ENCODE measurements at regions not wholly inside any gene's neighbourhood (a gene's known extent, or its start where the extent isn't known, plus 50 kb on each side); places are given as distances from the start of the nearest gene placed in this dataset.
A peak's percentile ranks its signal among the peaks of the same experiment; 100 is the strongest.

GRCh38 chr4:53764761-53765490, 173.6 kb upstream of the LNX1 start:
- H3K4me3 ChIP-seq (ENCODE audit: low read depth, low read length): peak overlapping the region; percentile 5; the same call in 1 of the 2 replicates
- TF ChIP-seq CTCF (IDR thresholded peaks at IDR 0.05; ENCODE audit: low read depth, low read length): no peak

- TF ChIP-seq CTCF (IDR thresholded peaks at IDR 0.05; ENCODE audit: low read depth, low read length): no peak
- peak overlapping the region; percentile 20; the same call in 1 of the 2 replicates for H3K4me3 ChIP-seq (ENCODE audit: low read depth, low read length)
Observed at GRCh38 chr4:53763813-53764597, 172.7 kb upstream of the LNX1 start.

- no peak overlapping the region for H3K4me3 ChIP-seq (ENCODE audit: low read depth, low read length)
- TF ChIP-seq CTCF (IDR thresholded peaks at IDR 0.05; ENCODE audit: low read depth, low read length): no peak
Observed at GRCh38 chr4:53755656-53756055, 164.4 kb upstream of the LNX1 start.

GRCh38 chr4:53752124-53752523, 160.8 kb upstream of the LNX1 start:
- no peak for TF ChIP-seq CTCF (IDR thresholded peaks at IDR 0.05; ENCODE audit: low read depth, low read length)
- no peak overlapping the region for H3K4me3 ChIP-seq (ENCODE audit: low read depth, low read length)

GRCh38 chr4:53748328-53748772, 157.1 kb upstream of the LNX1 start:
- no peak for TF ChIP-seq CTCF (IDR thresholded peaks at IDR 0.05; ENCODE audit: low read depth, low read length)

GRCh38 chr4:53747401-53747800, 156.1 kb upstream of the LNX1 start:
- no peak overlapping the region for H3K4me3 ChIP-seq (ENCODE audit: low read depth, low read length)

More at GRCh38 chr4:53748328-53748772, 157.1 kb upstream of the LNX1 start:
- H3K4me3 ChIP-seq (ENCODE audit: low read depth, low read length): no peak overlapping the region

More at GRCh38 chr4:53747401-53747800, 156.1 kb upstream of the LNX1 start:
- no peak for TF ChIP-seq CTCF (IDR thresholded peaks at IDR 0.05; ENCODE audit: low read depth, low read length)
